HFFc6 (cell line): ENCODE measurements at regions not wholly inside any gene's neighbourhood (a gene's known extent, or its start where the extent isn't known, plus 50 kb on each side); places are given as distances from the start of the nearest gene placed in this dataset.

ENCODE experiments used
- DNase-seq: peaks from one replicate; pipeline ENCODE4 v3.0.0-alpha.2; 2018
- H3K27ac Mint-ChIP-seq: 2 replicates; pipeline ENCODE4 v1.8.0; 2020; ENCODE audit warnings: mild to moderate bottlenecking, mixed read lengths
- H3K27me3 Mint-ChIP-seq: 2 replicates; pipeline ENCODE4 v1.8.0; 2021; ENCODE audit warnings: mild to moderate bottlenecking, moderate library complexity, mixed read lengths; ENCODE audit not compliant: insufficient read depth
- H3K36me3 Mint-ChIP-seq: 2 replicates; pipeline ENCODE4 v1.8.0; 2021; ENCODE audit warnings: low read depth, mixed read lengths
- H3K4me1 Mint-ChIP-seq: 2 replicates; pipeline ENCODE4 v1.8.0; 2020; ENCODE audit warnings: low read depth, mixed read lengths
- H3K4me3 Mint-ChIP-seq: 2 replicates; pipeline ENCODE4 v1.8.0; 2020; ENCODE audit warnings: mild to moderate bottlenecking, moderate library complexity, mixed read lengths
- H3K9me3 Mint-ChIP-seq: 2 replicates; pipeline ENCODE4 v1.8.0; 2020; ENCODE audit warnings: mild to moderate bottlenecking, mixed read lengths
- TF ChIP-seq, protein P1 (sequence below): fragments of 200-600 bp; sonication (generic); IDR thresholded peaks from 2 replicates; pipeline ENCODE4 v1.5.0; 2021; ENCODE audit warnings: antibody characterized with exemption, mild to moderate bottlenecking

DNA sequence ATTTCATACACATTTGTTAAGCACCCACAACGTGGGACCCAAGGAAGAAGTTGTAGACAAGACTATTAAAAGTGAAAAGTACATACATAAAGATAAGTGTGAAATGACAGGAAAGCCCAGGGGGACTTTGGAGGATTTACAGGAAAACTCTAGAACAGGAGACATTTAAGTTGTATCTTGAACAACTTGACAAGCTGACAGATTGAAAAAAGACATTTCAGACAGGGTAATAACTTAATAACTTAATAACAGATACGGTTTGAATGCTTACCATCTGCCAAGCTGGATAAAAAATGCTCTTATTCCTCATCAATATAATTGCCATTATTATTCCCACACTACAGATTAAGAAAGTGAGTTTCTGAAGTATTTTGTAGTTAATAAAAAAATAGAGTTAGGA, 229.7 kb upstream of the SYT10 start:
- Mint-ChIP-seq H3K4me1 (no peaks in the 10 kb centered on the region), H3K27ac (no peak overlapping the region), H3K9me3 (peaks cover 18% of the 10 kb centered on the region), H3K27me3 (no peaks in the 10 kb centered on the region), H3K36me3 (no peaks in the 10 kb centered on the region), H3K4me3 (no peak overlapping the region)
- no peak for DNase-seq
- TF ChIP-seq, protein P1, sequence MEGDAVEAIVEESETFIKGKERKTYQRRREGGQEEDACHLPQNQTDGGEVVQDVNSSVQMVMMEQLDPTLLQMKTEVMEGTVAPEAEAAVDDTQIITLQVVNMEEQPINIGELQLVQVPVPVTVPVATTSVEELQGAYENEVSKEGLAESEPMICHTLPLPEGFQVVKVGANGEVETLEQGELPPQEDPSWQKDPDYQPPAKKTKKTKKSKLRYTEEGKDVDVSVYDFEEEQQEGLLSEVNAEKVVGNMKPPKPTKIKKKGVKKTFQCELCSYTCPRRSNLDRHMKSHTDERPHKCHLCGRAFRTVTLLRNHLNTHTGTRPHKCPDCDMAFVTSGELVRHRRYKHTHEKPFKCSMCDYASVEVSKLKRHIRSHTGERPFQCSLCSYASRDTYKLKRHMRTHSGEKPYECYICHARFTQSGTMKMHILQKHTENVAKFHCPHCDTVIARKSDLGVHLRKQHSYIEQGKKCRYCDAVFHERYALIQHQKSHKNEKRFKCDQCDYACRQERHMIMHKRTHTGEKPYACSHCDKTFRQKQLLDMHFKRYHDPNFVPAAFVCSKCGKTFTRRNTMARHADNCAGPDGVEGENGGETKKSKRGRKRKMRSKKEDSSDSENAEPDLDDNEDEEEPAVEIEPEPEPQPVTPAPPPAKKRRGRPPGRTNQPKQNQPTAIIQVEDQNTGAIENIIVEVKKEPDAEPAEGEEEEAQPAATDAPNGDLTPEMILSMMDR, result no peak

DNA sequence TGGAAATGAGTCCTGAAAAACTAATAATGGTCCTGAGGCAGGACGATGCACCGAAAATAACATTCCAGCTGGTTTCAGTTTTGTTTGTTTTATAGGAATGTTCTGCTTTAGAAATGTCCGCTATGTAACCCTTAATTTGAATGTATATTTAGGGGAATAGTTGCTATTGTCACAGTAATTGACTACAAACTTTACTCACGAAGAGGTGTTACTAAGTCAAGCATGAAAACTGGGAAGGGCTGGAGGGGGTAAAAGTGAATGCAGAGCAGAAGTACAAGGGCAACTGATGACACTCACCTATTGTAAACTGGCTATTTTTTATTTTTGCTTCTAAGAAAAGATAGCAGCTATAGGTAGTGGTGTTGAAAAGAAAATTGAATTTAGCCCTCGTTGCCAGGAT, 230.7 kb upstream of the SYT10 start:
- Mint-ChIP-seq H3K27ac (no peak overlapping the region), H3K36me3 (no peaks in the 10 kb centered on the region), H3K4me1 (no peaks in the 10 kb centered on the region), H3K9me3 (peaks cover 18% of the 10 kb centered on the region), H3K4me3 (no peak overlapping the region), H3K27me3 (no peaks in the 10 kb centered on the region)
- TF ChIP-seq, protein P1, result no peak
- DNase-seq, result no peak

DNA sequence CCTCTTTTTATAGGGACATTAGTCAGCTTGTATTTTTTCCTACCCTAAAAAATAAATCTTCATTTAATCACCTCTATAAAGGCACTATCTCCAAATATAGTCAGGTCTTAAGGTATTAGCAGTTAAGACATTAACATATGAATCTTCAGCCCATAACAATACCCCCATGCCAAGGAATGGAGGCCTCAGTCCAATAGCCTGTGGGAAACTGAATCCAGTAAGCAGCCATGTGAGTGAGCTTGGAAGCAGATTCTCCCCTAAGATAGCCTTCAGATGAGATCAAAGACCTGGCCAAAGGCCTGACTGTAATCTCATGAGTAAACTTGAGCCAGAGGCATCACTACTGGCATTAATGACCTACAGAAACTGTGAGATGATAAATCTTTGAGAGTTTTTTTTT, 232.1 kb upstream of the SYT10 start:
- no peak for DNase-seq
- H3K36me3 Mint-ChIP-seq, result no peaks in the 10 kb centered on the region
- no peak overlapping the region for H3K4me3 Mint-ChIP-seq
- H3K27ac Mint-ChIP-seq, result no peak overlapping the region
- H3K4me1 Mint-ChIP-seq, result no peaks in the 10 kb centered on the region
- peaks cover 27% of the 10 kb centered on the region for H3K9me3 Mint-ChIP-seq
- H3K27me3 Mint-ChIP-seq, result no peaks in the 10 kb centered on the region
- TF ChIP-seq, protein P1, result no peak

- Mint-ChIP-seq H3K27ac (no peak overlapping the region), H3K36me3 (no peaks in the 10 kb centered on the region), H3K27me3 (no peaks in the 10 kb centered on the region), H3K4me3 (no peak overlapping the region), H3K9me3 (peaks cover 27% of the 10 kb centered on the region), H3K4me1 (no peaks in the 10 kb centered on the region)
- TF ChIP-seq, protein P1, result no peak
- DNase-seq, result no peak
Measured at GRCh38 chr12:33672836-33673577, 233.4 kb upstream of the SYT10 start.

DNA sequence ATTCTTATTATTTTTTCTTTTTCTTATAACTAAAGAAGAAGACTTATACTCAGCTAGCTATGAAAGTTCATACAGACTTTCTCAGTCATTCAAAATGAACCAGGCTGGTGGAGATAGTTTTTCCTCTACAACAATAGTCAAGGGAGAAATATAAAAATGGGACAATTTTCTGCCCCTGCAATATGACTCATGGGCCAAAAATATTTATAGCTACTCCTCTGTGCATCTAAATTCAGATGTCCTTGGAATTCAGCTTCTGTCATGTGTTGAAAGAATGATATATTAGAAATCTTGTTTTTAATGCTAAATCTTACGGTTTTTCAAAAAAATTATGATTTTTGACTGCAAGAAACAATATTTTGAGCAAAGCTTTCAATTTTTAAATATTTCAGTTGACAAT, 237.2 kb upstream of the SYT10 start:
- no peak for DNase-seq
- no peak overlapping the region for H3K27ac Mint-ChIP-seq
- H3K9me3 Mint-ChIP-seq, result peaks cover 24% of the 10 kb centered on the region
- TF ChIP-seq, protein P1, result no peak
- H3K27me3 Mint-ChIP-seq, result no peaks in the 10 kb centered on the region
- no peaks in the 10 kb centered on the region for H3K4me1 Mint-ChIP-seq
- H3K36me3 Mint-ChIP-seq, result no peaks in the 10 kb centered on the region
- H3K4me3 Mint-ChIP-seq, result no peak overlapping the region
